ENCODE measurements at regions not wholly inside any gene's neighbourhood (a gene's known extent, or its start where the extent isn't known, plus 50 kb on each side); places are given as distances from the start of the nearest gene placed in this dataset.
"Not testable (repeated sequence)": the region's sequence is repeated elsewhere in the genome, so short reads cannot be mapped to it uniquely, and the experiment has no call there.

DNA sequence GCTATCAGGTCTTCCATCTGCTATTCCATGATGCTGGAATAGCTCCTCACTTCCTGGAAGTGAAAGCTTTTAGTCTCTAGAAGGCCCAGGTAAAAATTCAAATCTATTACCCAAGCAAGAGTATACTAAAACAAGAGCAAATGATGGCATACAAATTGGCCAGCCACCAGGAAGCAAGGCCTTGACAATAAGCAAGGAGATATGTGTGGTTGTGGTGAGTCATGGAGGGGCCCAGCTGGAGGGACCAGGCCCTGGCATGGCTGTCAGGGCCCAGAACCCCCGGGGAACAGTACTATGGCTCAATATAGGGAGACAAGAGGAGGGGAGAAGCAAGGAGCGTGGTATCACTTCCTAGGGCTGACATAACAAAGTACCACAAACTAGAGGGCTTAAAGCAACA lies 358.7 kb downstream of the RRAGC start:
- Histone ChIP-seq H3K9me3 (no peaks in the 10 kb centered on the region), H3K36me3 (no peaks in the 10 kb centered on the region), H3K27me3 (peaks cover 0 to 3% of the 10 kb centered on the region in 2 donors), H3K4me1 (no peaks in the 10 kb centered on the region), H3K27ac (no peak overlapping the region), H3K4me3 (no peak overlapping the region)
- TF ChIP-seq, protein P1, sequence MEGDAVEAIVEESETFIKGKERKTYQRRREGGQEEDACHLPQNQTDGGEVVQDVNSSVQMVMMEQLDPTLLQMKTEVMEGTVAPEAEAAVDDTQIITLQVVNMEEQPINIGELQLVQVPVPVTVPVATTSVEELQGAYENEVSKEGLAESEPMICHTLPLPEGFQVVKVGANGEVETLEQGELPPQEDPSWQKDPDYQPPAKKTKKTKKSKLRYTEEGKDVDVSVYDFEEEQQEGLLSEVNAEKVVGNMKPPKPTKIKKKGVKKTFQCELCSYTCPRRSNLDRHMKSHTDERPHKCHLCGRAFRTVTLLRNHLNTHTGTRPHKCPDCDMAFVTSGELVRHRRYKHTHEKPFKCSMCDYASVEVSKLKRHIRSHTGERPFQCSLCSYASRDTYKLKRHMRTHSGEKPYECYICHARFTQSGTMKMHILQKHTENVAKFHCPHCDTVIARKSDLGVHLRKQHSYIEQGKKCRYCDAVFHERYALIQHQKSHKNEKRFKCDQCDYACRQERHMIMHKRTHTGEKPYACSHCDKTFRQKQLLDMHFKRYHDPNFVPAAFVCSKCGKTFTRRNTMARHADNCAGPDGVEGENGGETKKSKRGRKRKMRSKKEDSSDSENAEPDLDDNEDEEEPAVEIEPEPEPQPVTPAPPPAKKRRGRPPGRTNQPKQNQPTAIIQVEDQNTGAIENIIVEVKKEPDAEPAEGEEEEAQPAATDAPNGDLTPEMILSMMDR (IDR thresholded peaks at IDR 0.05) = no peak
- no peak for TF ChIP-seq POLR2A (IDR thresholded peaks at IDR 0.05)
- TF ChIP-seq POLR2AphosphoS5 (IDR thresholded peaks at IDR 0.05) = no peak
- no peak for DNase-seq (ENCODE audit: low spot score in 2 of 2)
- intact Hi-C loops (cut with DNase I; ENCODE audit: low total_unique reads) = no loop called here

DNA sequence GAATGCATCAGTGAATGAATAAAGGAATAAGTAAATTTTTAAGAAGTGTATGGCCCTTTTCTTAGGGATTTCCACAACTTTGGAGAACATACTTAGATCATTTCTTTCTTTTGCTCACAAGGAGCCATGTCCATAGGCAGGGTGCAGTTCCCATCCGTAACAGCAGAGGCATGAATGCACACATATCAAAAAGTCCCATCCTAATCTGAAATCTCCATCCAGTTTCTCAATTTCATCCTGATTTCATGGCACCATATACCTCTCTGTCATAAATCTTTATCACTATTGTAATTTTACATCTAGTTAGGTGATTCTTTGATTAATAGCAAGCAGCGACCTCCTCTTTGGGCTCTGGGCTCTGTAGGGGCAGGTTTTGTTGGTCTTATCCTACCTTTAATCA lies 359.2 kb downstream of the RRAGC start:
- TF ChIP-seq, protein P1 (IDR thresholded peaks at IDR 0.05) = no peak
- TF ChIP-seq POLR2A (IDR thresholded peaks at IDR 0.05) (no peak), POLR2AphosphoS5 (IDR thresholded peaks at IDR 0.05) (no peak)
- DNase-seq (ENCODE audit: low spot score in 2 of 2) = no peak
- Histone ChIP-seq H3K27ac (no peak overlapping the region), H3K4me1 (no peaks in the 10 kb centered on the region), H3K36me3 (no peaks in the 10 kb centered on the region), H3K9me3 (no peaks in the 10 kb centered on the region), H3K4me3 (no peak overlapping the region), H3K27me3 (peaks cover 0 to 3% of the 10 kb centered on the region in 2 donors)
- intact Hi-C loops (cut with DNase I; ENCODE audit: low total_unique reads) = no loop called here

DNA sequence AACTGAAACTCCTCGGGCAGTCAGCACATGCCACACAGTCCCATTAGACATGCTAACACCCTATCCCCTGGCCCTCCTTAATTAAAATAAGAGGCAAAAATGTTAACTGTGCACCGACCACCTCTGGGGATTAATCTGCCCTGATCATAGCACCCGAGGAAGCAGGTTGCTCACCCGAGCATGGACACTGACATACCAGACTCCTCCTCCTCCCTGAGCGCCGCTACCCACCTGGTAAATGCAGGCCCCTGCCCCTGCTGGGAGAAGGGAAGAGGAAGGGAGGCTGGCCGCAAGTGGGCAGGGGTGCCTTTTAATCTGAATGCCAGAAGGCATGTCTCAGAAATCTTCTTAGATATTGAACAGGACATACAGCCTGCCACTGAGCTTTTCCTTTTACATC lies 360.9 kb downstream of the RRAGC start:
- no peaks in the 10 kb centered on the region for H3K9me3 ChIP-seq
- H3K4me3 ChIP-seq = no peak overlapping the region
- no peaks in the 10 kb centered on the region for H3K4me1 ChIP-seq
- no peak overlapping the region for H3K27ac ChIP-seq
- peaks cover 0 to 3% of the 10 kb centered on the region in 2 donors for H3K27me3 ChIP-seq
- no peaks in the 10 kb centered on the region for H3K36me3 ChIP-seq
- intact Hi-C loops (cut with DNase I; ENCODE audit: low total_unique reads) = no loop called here
- DNase-seq (ENCODE audit: low spot score in 2 of 2) = no peak
- TF ChIP-seq, protein P1 (IDR thresholded peaks at IDR 0.05) = no peak
- TF ChIP-seq POLR2AphosphoS5 (IDR thresholded peaks at IDR 0.05) (no peak), POLR2A (IDR thresholded peaks at IDR 0.05) (no peak)

DNA sequence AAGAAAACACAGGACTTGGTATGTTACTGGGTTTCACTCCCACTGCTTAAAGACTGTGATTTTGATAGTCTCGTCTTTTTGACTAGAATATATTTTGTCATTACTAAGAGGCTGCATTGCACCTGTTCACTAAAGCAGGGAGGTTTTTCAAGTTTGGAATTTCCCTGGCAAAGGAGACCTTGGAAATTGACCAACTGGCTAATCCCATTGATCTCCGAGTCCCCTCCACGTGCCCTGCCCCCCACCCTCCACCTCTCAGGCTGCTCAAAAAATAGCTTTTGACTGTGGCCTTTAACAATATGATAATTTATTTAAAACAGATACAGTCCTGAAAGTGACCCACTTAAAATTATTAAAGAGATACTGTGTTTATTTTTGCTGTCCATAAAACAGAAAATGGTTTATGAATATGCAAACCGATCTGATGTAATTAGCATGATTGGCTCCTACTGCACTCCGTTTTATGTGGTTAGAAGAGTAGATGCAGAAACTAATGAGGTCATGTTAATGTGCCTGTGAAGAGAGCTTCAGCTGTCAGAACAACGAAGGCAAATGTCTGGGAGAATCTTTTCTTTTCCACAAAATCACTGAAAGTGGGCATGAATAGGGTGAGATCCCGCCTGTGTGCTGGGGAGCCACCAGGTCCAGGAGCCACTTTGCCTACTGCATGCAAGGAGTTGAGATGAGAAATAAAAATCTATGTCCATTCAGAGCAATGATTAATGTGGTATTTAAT lies 361.5 kb downstream of the RRAGC start:
- no peak overlapping the region for H3K4me3 ChIP-seq
- TF ChIP-seq, protein P1 (IDR thresholded peaks at IDR 0.05) = no peak
- TF ChIP-seq POLR2A (IDR thresholded peaks at IDR 0.05) = no peak
- TF ChIP-seq POLR2AphosphoS5 (IDR thresholded peaks at IDR 0.05) = no peak
- H3K27me3 ChIP-seq = no peaks in the 10 kb centered on the region
- intact Hi-C loops (cut with DNase I; ENCODE audit: low total_unique reads) = no loop called here
- H3K9me3 ChIP-seq = no peaks in the 10 kb centered on the region
- no peaks in the 10 kb centered on the region for H3K4me1 ChIP-seq
- no peak overlapping the region for H3K27ac ChIP-seq
- no peak for DNase-seq (ENCODE audit: low spot score in 2 of 2)
- H3K36me3 ChIP-seq = no peaks in the 10 kb centered on the region

DNA sequence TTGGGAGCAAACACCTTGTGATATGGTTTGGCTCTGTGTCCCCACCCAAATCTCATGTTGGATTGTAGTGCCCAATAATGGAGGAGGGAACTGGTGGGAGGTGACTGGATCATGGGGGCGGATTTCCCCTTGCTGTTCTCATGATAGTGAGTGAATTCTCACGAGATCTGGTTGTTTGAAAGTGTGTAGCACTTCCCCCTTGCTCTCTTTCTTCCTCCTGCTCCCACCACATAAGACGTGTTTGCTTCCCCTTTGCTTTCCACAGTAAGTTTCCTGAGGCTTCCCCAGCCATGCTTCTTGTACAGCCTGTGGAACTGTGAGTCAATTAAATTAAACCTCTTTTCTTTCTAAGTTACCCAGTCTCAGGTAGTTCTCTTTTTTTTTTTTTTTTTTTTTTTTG lies 366.3 kb downstream of the RRAGC start:
- intact Hi-C loops (cut with DNase I; ENCODE audit: low total_unique reads); H3K27ac ChIP-seq; H3K4me3 ChIP-seq; H3K4me1 ChIP-seq; H3K9me3 ChIP-seq; H3K27me3 ChIP-seq; H3K36me3 ChIP-seq; DNase-seq (ENCODE audit: low spot score in 2 of 2): not testable (repeated sequence)

All from breast epithelium (tissue), 4 donors.